ENCODE measurements at regions not wholly inside any gene's neighbourhood (a gene's known extent, or its start where the extent isn't known, plus 50 kb on each side); places are given as distances from the start of the nearest gene placed in this dataset.

DNA sequence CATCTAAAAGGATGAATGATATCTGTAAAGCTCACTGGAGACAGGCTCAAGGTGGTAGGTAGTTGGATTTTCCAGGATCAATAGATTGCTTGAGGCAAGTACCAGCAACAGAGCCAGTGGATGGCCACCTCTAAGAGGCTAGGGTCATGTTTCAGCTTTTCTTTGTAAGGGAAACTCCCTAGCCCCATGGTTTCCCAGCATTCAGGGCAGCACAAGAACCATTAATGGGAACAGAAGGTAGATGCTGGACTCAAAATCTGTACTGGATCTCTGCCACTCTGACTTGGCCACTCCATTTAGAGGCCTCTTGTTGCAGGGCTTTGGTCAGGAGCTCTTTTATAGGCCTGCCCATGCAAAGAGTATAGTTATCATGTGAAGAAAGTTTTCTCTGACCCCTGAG is 76.1 kb upstream of the DYRK2 start:
- no peak for TF ChIP-seq YY1 (IDR thresholded peaks at IDR 0.05; ENCODE audit: low read depth)
- no peak for TF ChIP-seq MAX (IDR thresholded peaks at IDR 0.05)
- no peak for TF ChIP-seq EGR1 (IDR thresholded peaks at IDR 0.05)
- TF ChIP-seq NFIC (IDR thresholded peaks at IDR 0.05) = no peak
- TF ChIP-seq, protein P1, sequence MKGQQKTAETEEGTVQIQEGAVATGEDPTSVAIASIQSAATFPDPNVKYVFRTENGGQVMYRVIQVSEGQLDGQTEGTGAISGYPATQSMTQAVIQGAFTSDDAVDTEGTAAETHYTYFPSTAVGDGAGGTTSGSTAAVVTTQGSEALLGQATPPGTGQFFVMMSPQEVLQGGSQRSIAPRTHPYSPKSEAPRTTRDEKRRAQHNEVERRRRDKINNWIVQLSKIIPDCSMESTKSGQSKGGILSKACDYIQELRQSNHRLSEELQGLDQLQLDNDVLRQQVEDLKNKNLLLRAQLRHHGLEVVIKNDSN (IDR thresholded peaks at IDR 0.05) = no peak
- no peak for TF ChIP-seq EP300 (IDR thresholded peaks at IDR 0.05; ENCODE audit: borderline replicate concordance)
- TF ChIP-seq CEBPB (IDR thresholded peaks at IDR 0.05) = no peak
- TF ChIP-seq CREB1 (IDR thresholded peaks at IDR 0.05; ENCODE audit: low read depth) = no peak
- TF ChIP-seq REST (IDR thresholded peaks at IDR 0.05; ENCODE audit: low read depth) = no peak
- TF ChIP-seq RAD21 (IDR thresholded peaks at IDR 0.05; ENCODE audit: low read depth) = no peak
- TF ChIP-seq TAF1 (IDR thresholded peaks at IDR 0.05; ENCODE audit: low read depth) = no peak
- no peak for TF ChIP-seq FOXM1 (IDR thresholded peaks at IDR 0.05; ENCODE audit: borderline replicate concordance, low read depth)
- TF ChIP-seq ZBTB7A (IDR thresholded peaks at IDR 0.05; ENCODE audit: low read depth) = no peak
- TF ChIP-seq TCF12 (IDR thresholded peaks at IDR 0.05; ENCODE audit: low read depth) = no peak
- no peak for TF ChIP-seq TEAD4 (IDR thresholded peaks at IDR 0.05)

- TF ChIP-seq NFIC (IDR thresholded peaks at IDR 0.05) (no peak), FOXM1 (IDR thresholded peaks at IDR 0.05; ENCODE audit: borderline replicate concordance, low read depth) (no peak), YY1 (IDR thresholded peaks at IDR 0.05; ENCODE audit: low read depth) (no peak)
Observed at GRCh38 chr12:67573566-67573965, 75.0 kb upstream of the DYRK2 start.

- TF ChIP-seq EGR1 (IDR thresholded peaks at IDR 0.05) (no peak), YY1 (IDR thresholded peaks at IDR 0.05; ENCODE audit: low read depth) (no peak), TCF12 (IDR thresholded peaks at IDR 0.05; ENCODE audit: low read depth) (no peak), ZBTB7A (IDR thresholded peaks at IDR 0.05; ENCODE audit: low read depth) (no peak), EP300 (IDR thresholded peaks at IDR 0.05; ENCODE audit: borderline replicate concordance) (no peak), CEBPB (IDR thresholded peaks at IDR 0.05) (peak; percentile 2; the same call in 1 of the 2 replicates)
- TF ChIP-seq, protein P1 (IDR thresholded peaks at IDR 0.05) = no peak
Observed at GRCh38 chr12:67578976-67579661, 69.4 kb upstream of the DYRK2 start.

GRCh38 chr12:67579662-67580003 is 68.9 kb upstream of the DYRK2 start:
- no peak for TF ChIP-seq NFIC (IDR thresholded peaks at IDR 0.05)
- TF ChIP-seq TEAD4 (IDR thresholded peaks at IDR 0.05) = no peak

GRCh38 chr12:67582238-67582834 is 66.2 kb upstream of the DYRK2 start:
- TF ChIP-seq YY1 (IDR thresholded peaks at IDR 0.05; ENCODE audit: low read depth) (no peak), FOXM1 (IDR thresholded peaks at IDR 0.05; ENCODE audit: borderline replicate concordance, low read depth) (no peak), MAX (IDR thresholded peaks at IDR 0.05) (no peak), EP300 (IDR thresholded peaks at IDR 0.05; ENCODE audit: borderline replicate concordance) (no peak), EGR1 (IDR thresholded peaks at IDR 0.05) (no peak), REST (IDR thresholded peaks at IDR 0.05; ENCODE audit: low read depth) (no peak), TEAD4 (IDR thresholded peaks at IDR 0.05) (no peak), CREB1 (IDR thresholded peaks at IDR 0.05; ENCODE audit: low read depth) (no peak), RAD21 (IDR thresholded peaks at IDR 0.05; ENCODE audit: low read depth) (no peak), NFIC (IDR thresholded peaks at IDR 0.05) (no peak), TAF1 (IDR thresholded peaks at IDR 0.05; ENCODE audit: low read depth) (no peak), ZBTB7A (IDR thresholded peaks at IDR 0.05; ENCODE audit: low read depth) (no peak), CEBPB (IDR thresholded peaks at IDR 0.05) (no peak), TCF12 (IDR thresholded peaks at IDR 0.05; ENCODE audit: low read depth) (no peak)
- TF ChIP-seq, protein P1 (IDR thresholded peaks at IDR 0.05) = no peak

All from Ishikawa (cell line).